ENCODE measurements at regions not wholly inside any gene's neighbourhood (a gene's known extent, or its start where the extent isn't known, plus 50 kb on each side); places are given as distances from the start of the nearest gene placed in this dataset.
A peak's percentile ranks its signal among the peaks of the same experiment; 100 is the strongest.

- Histone ChIP-seq H3K27me3 (ENCODE audit: low read depth) (no peaks in the 10 kb centered on the region), H3K4me3 (no peak overlapping the region), H3K27ac (no peak overlapping the region), H3K4me1 (peaks cover 19% of the 10 kb centered on the region), H3K36me3 (no peaks in the 10 kb centered on the region), H3K9me3 (no peaks in the 10 kb centered on the region)
- TF ChIP-seq, protein P1, sequence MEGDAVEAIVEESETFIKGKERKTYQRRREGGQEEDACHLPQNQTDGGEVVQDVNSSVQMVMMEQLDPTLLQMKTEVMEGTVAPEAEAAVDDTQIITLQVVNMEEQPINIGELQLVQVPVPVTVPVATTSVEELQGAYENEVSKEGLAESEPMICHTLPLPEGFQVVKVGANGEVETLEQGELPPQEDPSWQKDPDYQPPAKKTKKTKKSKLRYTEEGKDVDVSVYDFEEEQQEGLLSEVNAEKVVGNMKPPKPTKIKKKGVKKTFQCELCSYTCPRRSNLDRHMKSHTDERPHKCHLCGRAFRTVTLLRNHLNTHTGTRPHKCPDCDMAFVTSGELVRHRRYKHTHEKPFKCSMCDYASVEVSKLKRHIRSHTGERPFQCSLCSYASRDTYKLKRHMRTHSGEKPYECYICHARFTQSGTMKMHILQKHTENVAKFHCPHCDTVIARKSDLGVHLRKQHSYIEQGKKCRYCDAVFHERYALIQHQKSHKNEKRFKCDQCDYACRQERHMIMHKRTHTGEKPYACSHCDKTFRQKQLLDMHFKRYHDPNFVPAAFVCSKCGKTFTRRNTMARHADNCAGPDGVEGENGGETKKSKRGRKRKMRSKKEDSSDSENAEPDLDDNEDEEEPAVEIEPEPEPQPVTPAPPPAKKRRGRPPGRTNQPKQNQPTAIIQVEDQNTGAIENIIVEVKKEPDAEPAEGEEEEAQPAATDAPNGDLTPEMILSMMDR (IDR thresholded peaks at IDR 0.05): no peak
- intact Hi-C loops (cut with DNase I): no loop called here
- ATAC-seq (no peak), DNase-seq (no peak)
Measured at GRCh38 chr3:159792070-159792469, 196.6 kb upstream of the IL12A start.

GRCh38 chr3:159795042-159795441, 193.6 kb upstream of the IL12A start:
- H3K27me3 ChIP-seq (ENCODE audit: low read depth): no peaks in the 10 kb centered on the region
- H3K36me3 ChIP-seq: no peaks in the 10 kb centered on the region
- ATAC-seq (no peak), DNase-seq (no peak)
- intact Hi-C loops (cut with DNase I): no loop called here
- H3K4me1 ChIP-seq: peaks cover 20% of the 10 kb centered on the region
- TF ChIP-seq, protein P1 (IDR thresholded peaks at IDR 0.05): no peak
- no peak overlapping the region for H3K27ac ChIP-seq
- no peaks in the 10 kb centered on the region for H3K9me3 ChIP-seq
- H3K4me3 ChIP-seq: no peak overlapping the region

- no peaks in the 10 kb centered on the region for H3K36me3 ChIP-seq
- DNase-seq (no peak), ATAC-seq (no peak)
- H3K4me3 ChIP-seq: no peak overlapping the region
- H3K4me1 ChIP-seq: peaks cover 20% of the 10 kb centered on the region
- no peaks in the 10 kb centered on the region for H3K9me3 ChIP-seq
- H3K27me3 ChIP-seq (ENCODE audit: low read depth): no peaks in the 10 kb centered on the region
- TF ChIP-seq, protein P1 (IDR thresholded peaks at IDR 0.05): no peak
- H3K27ac ChIP-seq: no peak overlapping the region
- intact Hi-C loops (cut with DNase I): no loop called here
Measured at GRCh38 chr3:159795681-159796175, 192.9 kb upstream of the IL12A start.

- Histone ChIP-seq H3K4me1 (peaks cover 20% of the 10 kb centered on the region), H3K27me3 (ENCODE audit: low read depth) (no peaks in the 10 kb centered on the region), H3K4me3 (no peak overlapping the region), H3K9me3 (no peaks in the 10 kb centered on the region), H3K36me3 (no peaks in the 10 kb centered on the region), H3K27ac (no peak overlapping the region)
- TF ChIP-seq, protein P1 (IDR thresholded peaks at IDR 0.05): no peak
- intact Hi-C loops (cut with DNase I): no loop called here
- no peak for ATAC-seq
- no peak for DNase-seq
Measured at GRCh38 chr3:159796226-159796625, 192.4 kb upstream of the IL12A start.

GRCh38 chr3:159796744-159797143, 191.9 kb upstream of the IL12A start:
- no peak for DNase-seq
- Histone ChIP-seq H3K27ac (peak overlapping the region; percentile 79), H3K4me3 (no peak overlapping the region), H3K4me1 (peaks cover 20% of the 10 kb centered on the region), H3K27me3 (ENCODE audit: low read depth) (no peaks in the 10 kb centered on the region), H3K36me3 (no peaks in the 10 kb centered on the region), H3K9me3 (no peaks in the 10 kb centered on the region)
- ATAC-seq: peak in 1 of 2 donors; percentile 31
- intact Hi-C loops (cut with DNase I): no loop called here
- TF ChIP-seq, protein P1 (IDR thresholded peaks at IDR 0.05): no peak

GRCh38 chr3:159797771-159798170, 190.9 kb upstream of the IL12A start:
- H3K27me3 ChIP-seq (ENCODE audit: low read depth): no peaks in the 10 kb centered on the region
- intact Hi-C loops (cut with DNase I): no loop called here
- peaks cover 20% of the 10 kb centered on the region for H3K4me1 ChIP-seq
- DNase-seq (no peak), ATAC-seq (no peak)
- no peak overlapping the region for H3K4me3 ChIP-seq
- peak overlapping the region; percentile 79 for H3K27ac ChIP-seq
- no peaks in the 10 kb centered on the region for H3K36me3 ChIP-seq
- TF ChIP-seq, protein P1 (IDR thresholded peaks at IDR 0.05): no peak
- H3K9me3 ChIP-seq: no peaks in the 10 kb centered on the region
